ENCODE measurements at regions not wholly inside any gene's neighbourhood (a gene's known extent, or its start where the extent isn't known, plus 50 kb on each side); places are given as distances from the start of the nearest gene placed in this dataset.
"Not testable (repeated sequence)": the region's sequence is repeated elsewhere in the genome, so short reads cannot be mapped to it uniquely, and the experiment has no call there.

- 46 to 52% methylated on average over 6 to 7 of the region's 7 CpGs for WGBS, 2 donors (ENCODE audit: low coverage in 1 of 2)
- peaks cover 0 to 8% (median 0%) of the 10 kb centered on the region in 3 donors for H3K4me1 ChIP-seq
- H3K36me3 ChIP-seq: no peaks in the 10 kb centered on the region
- peaks cover 0 to 2% (median 0%) of the 10 kb centered on the region in 3 donors for H3K9me3 ChIP-seq
- no peak for ATAC-seq
- no peak overlapping the region for H3K4me3 ChIP-seq
- TF ChIP-seq POLR2AphosphoS5 (IDR thresholded peaks at IDR 0.05): no peak
- no peak for TF ChIP-seq POLR2A (IDR thresholded peaks at IDR 0.05)
- no peak for TF ChIP-seq EP300 (IDR thresholded peaks at IDR 0.05)
- no peak for TF ChIP-seq CTCF (IDR thresholded peaks at IDR 0.05)
- H3K27ac ChIP-seq: no peak overlapping the region
- H3K27me3 ChIP-seq: no peaks in the 10 kb centered on the region
Measured at GRCh38 chrX:45621376-45622041, 420.8 kb upstream of the DIPK2B start.

- peaks cover 0 to 8% (median 0%) of the 10 kb centered on the region in 3 donors for H3K4me1 ChIP-seq
- WGBS, 2 donors (ENCODE audit: low coverage in 1 of 2): 16 to 18% methylated on average over 2 of the region's 2 CpGs
- no peak overlapping the region for H3K4me3 ChIP-seq
- ATAC-seq: no peak
- H3K27me3 ChIP-seq: no peaks in the 10 kb centered on the region
- no peak for TF ChIP-seq EP300 (IDR thresholded peaks at IDR 0.05)
- no peak for TF ChIP-seq POLR2AphosphoS5 (IDR thresholded peaks at IDR 0.05)
- TF ChIP-seq POLR2A (IDR thresholded peaks at IDR 0.05): no peak
- TF ChIP-seq CTCF (IDR thresholded peaks at IDR 0.05): no peak
- H3K27ac ChIP-seq: no peak overlapping the region
- H3K9me3 ChIP-seq: no peaks in the 10 kb centered on the region
- no peaks in the 10 kb centered on the region for H3K36me3 ChIP-seq
Measured at GRCh38 chrX:45619290-45619689, 418.6 kb upstream of the DIPK2B start.

- not testable (repeated sequence) for ATAC-seq, H3K4me3 ChIP-seq, H3K9me3 ChIP-seq, H3K4me1 ChIP-seq, H3K27me3 ChIP-seq, H3K27ac ChIP-seq, H3K36me3 ChIP-seq
- 96 to 100% methylated on average over 1 to 3 of the region's 8 CpGs for WGBS, 2 donors (ENCODE audit: low coverage in 1 of 2)
Measured at GRCh38 chrX:45615591-45615990, 414.9 kb upstream of the DIPK2B start.

GRCh38 chrX:45614853-45615252, 414.2 kb upstream of the DIPK2B start:
- no peak overlapping the region for H3K27ac ChIP-seq
- no peak overlapping the region for H3K4me3 ChIP-seq
- WGBS, 2 donors (ENCODE audit: low coverage in 1 of 2): 51 to 57% methylated on average over 2 of the region's 2 CpGs
- H3K9me3 ChIP-seq: no peaks in the 10 kb centered on the region
- H3K4me1 ChIP-seq: no peaks in the 10 kb centered on the region
- no peaks in the 10 kb centered on the region for H3K36me3 ChIP-seq
- no peak for TF ChIP-seq POLR2A (IDR thresholded peaks at IDR 0.05)
- no peak for TF ChIP-seq CTCF (IDR thresholded peaks at IDR 0.05)
- no peak for TF ChIP-seq POLR2AphosphoS5 (IDR thresholded peaks at IDR 0.05)
- no peak for TF ChIP-seq EP300 (IDR thresholded peaks at IDR 0.05)
- H3K27me3 ChIP-seq: no peaks in the 10 kb centered on the region
- ATAC-seq: no peak

GRCh38 chrX:45602151-45602550, 401.5 kb upstream of the DIPK2B start:
- H3K27me3 ChIP-seq: no peaks in the 10 kb centered on the region
- H3K4me3 ChIP-seq: no peak overlapping the region
- H3K27ac ChIP-seq: peak overlapping the region in 3 of 4 donors; percentile 1 to 38 (median 33)
- no peaks in the 10 kb centered on the region for H3K36me3 ChIP-seq
- no peaks in the 10 kb centered on the region for H3K9me3 ChIP-seq
- TF ChIP-seq CTCF (IDR thresholded peaks at IDR 0.05): no peak
- H3K4me1 ChIP-seq: peaks cover 0 to 8% (median 0%) of the 10 kb centered on the region in 3 donors
- peak; percentile 65 for ATAC-seq
- WGBS, 2 donors (ENCODE audit: low coverage in 1 of 2): 25 to 36% methylated on average over 2 of the region's 2 CpGs
